HCT116 (cell line): ENCODE measurements at regions not wholly inside any gene's neighbourhood (a gene's known extent, or its start where the extent isn't known, plus 50 kb on each side); places are given as distances from the start of the nearest gene placed in this dataset.

Experiments used
- CEBPB ChIP-seq: IDR thresholded peaks from 2 replicates; pipeline ENCODE4 v1.6.1; 2012; ENCODE audit warnings: low read depth
- EZH2 ChIP-seq: fragments of 200-600 bp; sonication (generic); IDR thresholded peaks from 2 replicates; pipeline ENCODE4 v1.6.1; 2017; ENCODE audit warnings: antibody characterized with exemption, mixed run types
- JUND ChIP-seq: IDR thresholded peaks from 2 replicates; pipeline ENCODE4 v1.6.1; 2012
- POLR2A ChIP-seq: IDR thresholded peaks from 2 replicates; pipeline ENCODE4 v1.7.0; 2011; ENCODE audit warnings: borderline replicate concordance; ENCODE audit not compliant: insufficient read depth, insufficient read length; ENCODE audit errors: extremely low read depth
- POLR2AphosphoS5 ChIP-seq: IDR thresholded peaks from 2 replicates; pipeline ENCODE4 v1.6.1; 2011; ENCODE audit warnings: mild to moderate bottlenecking, low read depth, low read length, moderate library complexity
- RAD21 ChIP-seq: IDR thresholded peaks from 2 replicates; pipeline ENCODE4 v1.6.1; 2012; ENCODE audit warnings: low read depth, mild to moderate bottlenecking
- SP1 ChIP-seq: IDR thresholded peaks from 2 replicates; pipeline ENCODE4 v1.6.1; 2012; ENCODE audit warnings: low read depth
- ZFX ChIP-seq: fragments of 450-650 bp; IDR thresholded peaks from 2 replicates; pipeline ENCODE4 v1.6.1; 2017
- TF ChIP-seq, protein P1 (sequence below): IDR thresholded peaks from 2 replicates; pipeline ENCODE4 v1.6.1; 2012
- TF ChIP-seq, protein P2 (sequence below), 3 experiments: fragments of 200-600 bp in 1 of 3; sonication (generic) in 1 of 3; IDR thresholded peaks in 2 of 3; conservative IDR thresholded peaks in 1 of 3; 2 replicates each; pipeline ENCODE4 v1.5.1; 2012 to 2017; ENCODE audit warnings: low read depth in 2 of 3, low read length in 2 of 3, antibody characterized with exemption in 1 of 3, borderline replicate concordance in 1 of 3, control low read depth in 1 of 3, mild to moderate bottlenecking in 1 of 3, mixed read lengths in 1 of 3, mixed run types in 1 of 3, moderate library complexity in 1 of 3; ENCODE audit not compliant: insufficient read depth in 1 of 3
- TF ChIP-seq, protein P3 (sequence below): IDR thresholded peaks from 2 replicates; pipeline ENCODE4 v1.6.1; 2012; ENCODE audit warnings: low read depth
- TF ChIP-seq, protein P4 (sequence below): IDR thresholded peaks from 2 replicates; pipeline ENCODE4 v1.6.1; 2011; ENCODE audit warnings: mild to moderate bottlenecking, low read length, moderate library complexity; ENCODE audit not compliant: insufficient replicate concordance; ENCODE audit errors: extremely low read depth

DNA sequence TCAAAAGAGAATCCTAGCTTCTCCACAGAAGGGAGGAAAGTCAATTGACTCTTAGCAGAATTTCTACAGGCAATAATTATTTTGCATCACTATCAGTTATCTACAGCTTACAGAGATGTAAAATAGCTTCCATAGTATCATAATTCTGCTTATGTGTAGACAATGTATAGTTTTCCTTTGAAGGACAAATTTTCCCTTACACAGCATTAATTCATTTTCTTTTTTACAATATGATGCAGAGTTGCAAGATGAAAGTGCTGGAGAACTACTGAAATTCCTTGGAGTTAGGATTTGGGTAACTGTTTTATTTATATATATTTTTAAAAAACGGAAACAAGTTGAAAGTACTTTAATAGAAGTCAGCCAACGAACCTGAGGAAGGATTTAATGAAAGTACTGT is 111.0 kb upstream of the CPHXL start:
- TF ChIP-seq, protein P1, sequence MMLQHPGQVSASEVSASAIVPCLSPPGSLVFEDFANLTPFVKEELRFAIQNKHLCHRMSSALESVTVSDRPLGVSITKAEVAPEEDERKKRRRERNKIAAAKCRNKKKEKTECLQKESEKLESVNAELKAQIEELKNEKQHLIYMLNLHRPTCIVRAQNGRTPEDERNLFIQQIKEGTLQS, result no peak
- TF ChIP-seq, protein P2, sequence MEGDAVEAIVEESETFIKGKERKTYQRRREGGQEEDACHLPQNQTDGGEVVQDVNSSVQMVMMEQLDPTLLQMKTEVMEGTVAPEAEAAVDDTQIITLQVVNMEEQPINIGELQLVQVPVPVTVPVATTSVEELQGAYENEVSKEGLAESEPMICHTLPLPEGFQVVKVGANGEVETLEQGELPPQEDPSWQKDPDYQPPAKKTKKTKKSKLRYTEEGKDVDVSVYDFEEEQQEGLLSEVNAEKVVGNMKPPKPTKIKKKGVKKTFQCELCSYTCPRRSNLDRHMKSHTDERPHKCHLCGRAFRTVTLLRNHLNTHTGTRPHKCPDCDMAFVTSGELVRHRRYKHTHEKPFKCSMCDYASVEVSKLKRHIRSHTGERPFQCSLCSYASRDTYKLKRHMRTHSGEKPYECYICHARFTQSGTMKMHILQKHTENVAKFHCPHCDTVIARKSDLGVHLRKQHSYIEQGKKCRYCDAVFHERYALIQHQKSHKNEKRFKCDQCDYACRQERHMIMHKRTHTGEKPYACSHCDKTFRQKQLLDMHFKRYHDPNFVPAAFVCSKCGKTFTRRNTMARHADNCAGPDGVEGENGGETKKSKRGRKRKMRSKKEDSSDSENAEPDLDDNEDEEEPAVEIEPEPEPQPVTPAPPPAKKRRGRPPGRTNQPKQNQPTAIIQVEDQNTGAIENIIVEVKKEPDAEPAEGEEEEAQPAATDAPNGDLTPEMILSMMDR (IDR thresholded peaks at IDR 0.05 in 2 of 3, conservative IDR thresholded peaks at IDR 0.05 in 1 of 3; ENCODE audit: borderline replicate concordance in 1 of 3, insufficient read depth in 1 of 3, low read depth in 2 of 3, low read length in 2 of 3), result no peak
- no peak for TF ChIP-seq POLR2AphosphoS5
- TF ChIP-seq EZH2, result no peak
- TF ChIP-seq RAD21, result no peak
- TF ChIP-seq, protein P3, sequence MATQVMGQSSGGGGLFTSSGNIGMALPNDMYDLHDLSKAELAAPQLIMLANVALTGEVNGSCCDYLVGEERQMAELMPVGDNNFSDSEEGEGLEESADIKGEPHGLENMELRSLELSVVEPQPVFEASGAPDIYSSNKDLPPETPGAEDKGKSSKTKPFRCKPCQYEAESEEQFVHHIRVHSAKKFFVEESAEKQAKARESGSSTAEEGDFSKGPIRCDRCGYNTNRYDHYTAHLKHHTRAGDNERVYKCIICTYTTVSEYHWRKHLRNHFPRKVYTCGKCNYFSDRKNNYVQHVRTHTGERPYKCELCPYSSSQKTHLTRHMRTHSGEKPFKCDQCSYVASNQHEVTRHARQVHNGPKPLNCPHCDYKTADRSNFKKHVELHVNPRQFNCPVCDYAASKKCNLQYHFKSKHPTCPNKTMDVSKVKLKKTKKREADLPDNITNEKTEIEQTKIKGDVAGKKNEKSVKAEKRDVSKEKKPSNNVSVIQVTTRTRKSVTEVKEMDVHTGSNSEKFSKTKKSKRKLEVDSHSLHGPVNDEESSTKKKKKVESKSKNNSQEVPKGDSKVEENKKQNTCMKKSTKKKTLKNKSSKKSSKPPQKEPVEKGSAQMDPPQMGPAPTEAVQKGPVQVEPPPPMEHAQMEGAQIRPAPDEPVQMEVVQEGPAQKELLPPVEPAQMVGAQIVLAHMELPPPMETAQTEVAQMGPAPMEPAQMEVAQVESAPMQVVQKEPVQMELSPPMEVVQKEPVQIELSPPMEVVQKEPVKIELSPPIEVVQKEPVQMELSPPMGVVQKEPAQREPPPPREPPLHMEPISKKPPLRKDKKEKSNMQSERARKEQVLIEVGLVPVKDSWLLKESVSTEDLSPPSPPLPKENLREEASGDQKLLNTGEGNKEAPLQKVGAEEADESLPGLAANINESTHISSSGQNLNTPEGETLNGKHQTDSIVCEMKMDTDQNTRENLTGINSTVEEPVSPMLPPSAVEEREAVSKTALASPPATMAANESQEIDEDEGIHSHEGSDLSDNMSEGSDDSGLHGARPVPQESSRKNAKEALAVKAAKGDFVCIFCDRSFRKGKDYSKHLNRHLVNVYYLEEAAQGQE, result no peak
- TF ChIP-seq POLR2A, result no peak
- no peak for TF ChIP-seq JUND
- no peak for TF ChIP-seq ZFX
- no peak for TF ChIP-seq SP1
- no peak for TF ChIP-seq CEBPB
- TF ChIP-seq, protein P4, sequence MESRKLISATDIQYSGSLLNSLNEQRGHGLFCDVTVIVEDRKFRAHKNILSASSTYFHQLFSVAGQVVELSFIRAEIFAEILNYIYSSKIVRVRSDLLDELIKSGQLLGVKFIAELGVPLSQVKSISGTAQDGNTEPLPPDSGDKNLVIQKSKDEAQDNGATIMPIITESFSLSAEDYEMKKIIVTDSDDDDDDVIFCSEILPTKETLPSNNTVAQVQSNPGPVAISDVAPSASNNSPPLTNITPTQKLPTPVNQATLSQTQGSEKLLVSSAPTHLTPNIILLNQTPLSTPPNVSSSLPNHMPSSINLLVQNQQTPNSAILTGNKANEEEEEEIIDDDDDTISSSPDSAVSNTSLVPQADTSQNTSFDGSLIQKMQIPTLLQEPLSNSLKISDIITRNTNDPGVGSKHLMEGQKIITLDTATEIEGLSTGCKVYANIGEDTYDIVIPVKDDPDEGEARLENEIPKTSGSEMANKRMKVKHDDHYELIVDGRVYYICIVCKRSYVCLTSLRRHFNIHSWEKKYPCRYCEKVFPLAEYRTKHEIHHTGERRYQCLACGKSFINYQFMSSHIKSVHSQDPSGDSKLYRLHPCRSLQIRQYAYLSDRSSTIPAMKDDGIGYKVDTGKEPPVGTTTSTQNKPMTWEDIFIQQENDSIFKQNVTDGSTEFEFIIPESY, result no peak
